GM18520 (cell line): ENCODE measurements at regions not wholly inside any gene's neighbourhood (a gene's known extent, or its start where the extent isn't known, plus 50 kb on each side); places are given as distances from the start of the nearest gene placed in this dataset.

Experiments used
- ATAC-seq: cut with Tn5 transposase; IDR thresholded peaks from one replicate; pipeline ENCODE4 v1.9.1; 2021; ENCODE audit not compliant: unreplicated experiment

- ATAC-seq, result no peak
These were observed 1101.7 kb upstream of the GHITM start for GRCh38 chr10:83037653-83038052.

GRCh38 chr10:83038631-83039030 is 1100.7 kb upstream of the GHITM start:
- ATAC-seq, result no peak

- no peak for ATAC-seq
These were observed 1093.6 kb upstream of the GHITM start for GRCh38 chr10:83045731-83046130.

- ATAC-seq, result no peak
These were observed 1088.5 kb upstream of the GHITM start for GRCh38 chr10:83050815-83051214.

- ATAC-seq, result no peak
These were observed 1076.4 kb upstream of the GHITM start for GRCh38 chr10:83062871-83063270.

- ATAC-seq, result no peak
These were observed 1065.8 kb upstream of the GHITM start for GRCh38 chr10:83073472-83073871.

GRCh38 chr10:83075016-83075814 is 1064.1 kb upstream of the GHITM start:
- no peak for ATAC-seq

- no peak for ATAC-seq
These were observed 1063.4 kb upstream of the GHITM start for GRCh38 chr10:83075815-83076355.

GRCh38 chr10:83076443-83076842 is 1062.9 kb upstream of the GHITM start:
- no peak for ATAC-seq

- ATAC-seq, result no peak
These were observed 1061.1 kb upstream of the GHITM start for GRCh38 chr10:83078160-83078559.

- ATAC-seq, result no peak
These were observed 1060.7 kb upstream of the GHITM start for GRCh38 chr10:83078645-83079044.

GRCh38 chr10:83083831-83084230 is 1055.5 kb upstream of the GHITM start:
- ATAC-seq, result no peak

- no peak for ATAC-seq
These were observed 1050.0 kb upstream of the GHITM start for GRCh38 chr10:83089335-83089734.

- ATAC-seq, result no peak
These were observed 1034.7 kb upstream of the GHITM start for GRCh38 chr10:83104616-83105015.

GRCh38 chr10:83108565-83109333 is 1030.6 kb upstream of the GHITM start:
- ATAC-seq, result no peak

- no peak for ATAC-seq
These were observed 1020.0 kb upstream of the GHITM start for GRCh38 chr10:83119346-83119745.

- ATAC-seq, result no peak
These were observed 1017.0 kb upstream of the GHITM start for GRCh38 chr10:83122336-83122735.

GRCh38 chr10:83127942-83128575 is 1011.2 kb upstream of the GHITM start:
- no peak for ATAC-seq

GRCh38 chr10:83140811-83141210 is 998.5 kb upstream of the GHITM start:
- no peak for ATAC-seq

- ATAC-seq, result no peak
These were observed 997.2 kb upstream of the GHITM start for GRCh38 chr10:83142074-83142563.

- ATAC-seq, result no peak
These were observed 994.8 kb upstream of the GHITM start for GRCh38 chr10:83144461-83144860.
